Heart right ventricle (tissue), 16 donors: ENCODE measurements at regions not wholly inside any gene's neighbourhood (a gene's known extent, or its start where the extent isn't known, plus 50 kb on each side); places are given as distances from the start of the nearest gene placed in this dataset.

ENCODE experiments used
- ATAC-seq, 8 donors: fragments of 200-7000 bp; cut with Tn5 transposase; one replicate each; pipeline ENCODE4 v1.9.1; 2020; ENCODE audit warnings: mild to moderate bottlenecking in 8 of 8, moderate library complexity in 8 of 8, moderate number of reproducible peaks in 1 of 8
- DNase-seq, 2 donors: peaks; one replicate each; pipeline ENCODE4 v3.0.0-alpha.2; 2020
- H3K27ac ChIP-seq, 10 donors: fragments of 200-600 bp; sonication (generic) in 2 of 10; one replicate each; pipeline versions ENCODE4 v1.5.0 to v1.8.0; 2020 to 2022; ENCODE audit warnings: mild to moderate bottlenecking in 3 of 10
- H3K27me3 ChIP-seq, 7 donors: fragments of 200-600 bp; one replicate each; pipeline ENCODE4 v1.8.0; 2021 to 2022; ENCODE audit warnings: mild to moderate bottlenecking in 2 of 7
- H3K36me3 ChIP-seq, 9 donors: fragments of 200-600 bp; sonication (generic) in 1 of 9; one replicate each; pipeline versions ENCODE4 v1.5.0 to v1.8.0; 2020 to 2022; ENCODE audit warnings: mild to moderate bottlenecking in 2 of 9
- H3K4me1 ChIP-seq, 9 donors: fragments of 200-600 bp; sonication (generic) in 1 of 9; one replicate each; pipeline versions ENCODE4 v1.5.0 to v1.8.0; 2020 to 2022; ENCODE audit warnings: mild to moderate bottlenecking in 4 of 9
- H3K4me3 ChIP-seq, 10 donors: fragments of 200-600 bp; sonication (generic) in 2 of 10; one replicate each; pipeline versions ENCODE4 v1.5.0 to v1.8.0; 2020 to 2022; ENCODE audit warnings: mild to moderate bottlenecking in 7 of 10, moderate library complexity in 2 of 10
- H3K9me3 ChIP-seq, 11 donors: fragments of 200-600 bp in 10 of 11; sonication (generic) in 2 of 11; one replicate each; pipeline versions ENCODE4 v1.5.0 to v1.8.0; 2013 to 2022; ENCODE audit warnings: mild to moderate bottlenecking in 2 of 11, control low read depth in 1 of 11, moderate library complexity in 1 of 11
- WGBS, 2 donors: extraction: QIAGEN DNeasy Blood & Tissue Kit; methylation state at CpG; one replicate each; pipeline ENCODE4 v1.1.7; 2013; ENCODE audit warnings: inconsistent platforms in 1 of 2; 5-methylcytosine and 5-hydroxymethylcytosine counted together
- intact Hi-C, 10 donors: fragments of 100-400 bp; cut with DNase I; formaldehyde crosslinking; loops; one replicate each; pipeline versions ENCODE4 v1.11.1 to v1.14.2; 2022
- TF ChIP-seq, protein P1 (sequence below), 9 donors: fragments of 200-600 bp; sonication (generic) in 2 of 9; IDR thresholded peaks; one replicate each; pipeline versions ENCODE4 v1.5.0 to v1.8.0; 2021 to 2022; ENCODE audit warnings: antibody characterized with exemption in 9 of 9, mild to moderate bottlenecking in 5 of 9, moderate library complexity in 1 of 9
- donor health status: Arrhythmogenic right ventricular cardiomyopathy.
- donor health status: ischemic (EF 13 %, LVEDD 7.1; RV severe dilation, severe dysfunction).
- donor health status: healthy with polysubstance abuse.
- donor health status: DM: no; HTN: yes; CAD: no.
- donor health status: DM: no; HTN: no; CAD: no.
- donor health status: ischemic (EF 25% LVEDD 6.9; RV normal size, moderate dysfunction).
- donor health status: ischemic (EF 25% LVEDD 5.7; RV mildly dilated, moderate dysfunction).
- donor health status: healthy.
- donor health status: DM: yes; HTN: yes; CAD: no.
- donor health status: Ischemic cardiomyopathy.
- donor health status: ischemic (EF 35%, LVEDD 5.7; RV mildly dilated, moderate dysfunction).
- donor health status: nonischemic (EF 11% LVEDD 7.7; RV severe dilation, severe dysfunction).
- donor health status: DM: yes; HTN: yes; CAD: no.
- donor health status: PGD.
- donor health status: ischemic (EF 29% LVEDD 5.4; RV normal size, mild dysfunction).
- donor health status: nonischemic (EF 23%, LVEDD 6.1; RV moderate dilation, normal function).

DNA sequence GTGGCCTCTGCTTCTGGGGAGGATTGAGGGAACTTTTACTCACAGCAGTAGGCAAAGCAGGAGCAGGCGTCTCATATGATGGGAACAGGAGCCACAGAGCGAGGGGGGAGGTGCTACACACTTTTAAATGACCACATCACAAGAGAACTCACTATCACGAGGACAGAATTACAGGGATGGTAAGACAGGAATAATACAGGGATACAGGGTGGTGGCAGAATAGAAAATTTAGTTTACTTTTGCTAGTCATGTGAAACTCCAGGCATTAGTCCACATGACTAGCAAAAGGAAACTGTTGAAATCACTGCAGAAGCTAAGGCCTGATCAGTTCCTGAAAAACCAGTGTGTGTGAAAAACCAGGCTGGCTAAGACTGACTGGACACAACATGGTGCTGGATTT, 382.4 kb downstream of the NNT start:
- TF ChIP-seq, protein P1, sequence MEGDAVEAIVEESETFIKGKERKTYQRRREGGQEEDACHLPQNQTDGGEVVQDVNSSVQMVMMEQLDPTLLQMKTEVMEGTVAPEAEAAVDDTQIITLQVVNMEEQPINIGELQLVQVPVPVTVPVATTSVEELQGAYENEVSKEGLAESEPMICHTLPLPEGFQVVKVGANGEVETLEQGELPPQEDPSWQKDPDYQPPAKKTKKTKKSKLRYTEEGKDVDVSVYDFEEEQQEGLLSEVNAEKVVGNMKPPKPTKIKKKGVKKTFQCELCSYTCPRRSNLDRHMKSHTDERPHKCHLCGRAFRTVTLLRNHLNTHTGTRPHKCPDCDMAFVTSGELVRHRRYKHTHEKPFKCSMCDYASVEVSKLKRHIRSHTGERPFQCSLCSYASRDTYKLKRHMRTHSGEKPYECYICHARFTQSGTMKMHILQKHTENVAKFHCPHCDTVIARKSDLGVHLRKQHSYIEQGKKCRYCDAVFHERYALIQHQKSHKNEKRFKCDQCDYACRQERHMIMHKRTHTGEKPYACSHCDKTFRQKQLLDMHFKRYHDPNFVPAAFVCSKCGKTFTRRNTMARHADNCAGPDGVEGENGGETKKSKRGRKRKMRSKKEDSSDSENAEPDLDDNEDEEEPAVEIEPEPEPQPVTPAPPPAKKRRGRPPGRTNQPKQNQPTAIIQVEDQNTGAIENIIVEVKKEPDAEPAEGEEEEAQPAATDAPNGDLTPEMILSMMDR (IDR thresholded peaks at IDR 0.05): no peak
- H3K9me3 ChIP-seq: peaks cover 0 to 12% (median 0%) of the 10 kb centered on the region in 11 donors

DNA sequence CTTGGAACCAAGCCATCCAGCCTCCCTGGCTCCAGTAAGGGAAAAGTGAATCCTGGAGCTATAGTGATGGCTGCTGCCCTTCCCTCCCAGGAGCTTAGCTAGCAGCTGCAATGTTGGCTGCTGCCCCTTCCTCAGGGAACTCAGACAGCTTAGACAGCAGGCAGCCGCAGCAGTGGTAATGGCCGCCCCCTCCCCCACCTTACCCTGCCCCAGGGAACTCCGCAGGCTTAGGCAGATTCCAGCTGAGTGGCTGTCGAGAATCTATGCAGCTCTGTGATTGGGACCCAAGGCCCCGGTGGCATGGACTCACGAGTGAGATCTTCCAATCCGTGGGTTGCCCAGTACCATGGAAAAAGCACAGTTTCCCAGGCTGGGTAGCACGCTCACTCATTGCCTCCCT, 378.6 kb downstream of the NNT start:
- H3K27ac ChIP-seq: no peak overlapping the region
- H3K36me3 ChIP-seq: no peaks in the 10 kb centered on the region
- H3K4me1 ChIP-seq: no peaks in the 10 kb centered on the region
- intact Hi-C loops: no loop called here
- ATAC-seq (no peak), DNase-seq (no peak)
- 84 to 87% methylated on average over 8 of the region's 8 CpGs for WGBS, 2 donors
- no peak overlapping the region for H3K4me3 ChIP-seq
- H3K27me3 ChIP-seq: no peaks in the 10 kb centered on the region
- peaks cover 0 to 46% (median 5%) of the 10 kb centered on the region in 11 donors for H3K9me3 ChIP-seq
- TF ChIP-seq, protein P1 (IDR thresholded peaks at IDR 0.05): no peak

More for the DNA sequence above, 382.4 kb downstream of the NNT start:
- no peak for DNase-seq
- H3K4me1 ChIP-seq: no peaks in the 10 kb centered on the region
- ATAC-seq: no peak
- no peak overlapping the region for H3K27ac ChIP-seq
- H3K27me3 ChIP-seq: no peaks in the 10 kb centered on the region
- H3K36me3 ChIP-seq: no peaks in the 10 kb centered on the region
- no peak overlapping the region for H3K4me3 ChIP-seq
- WGBS, 2 donors: 70 to 71% methylated on average over 3 of the region's 3 CpGs
- intact Hi-C loops: no loop called here

GRCh38 chr5:43973908-43974307, 370.9 kb downstream of the NNT start:
- TF ChIP-seq, protein P1 (IDR thresholded peaks at IDR 0.05): no peak
- ATAC-seq (no peak), DNase-seq (no peak)
- no peaks in the 10 kb centered on the region for H3K27me3 ChIP-seq
- H3K4me1 ChIP-seq: no peaks in the 10 kb centered on the region
- 73 to 86% methylated on average over 2 of the region's 2 CpGs for WGBS, 2 donors
- peaks cover 0 to 34% (median 3%) of the 10 kb centered on the region in 11 donors for H3K9me3 ChIP-seq
- H3K36me3 ChIP-seq: no peaks in the 10 kb centered on the region
- no peak overlapping the region for H3K27ac ChIP-seq
- no peak overlapping the region for H3K4me3 ChIP-seq
- intact Hi-C loops: no loop called here

GRCh38 chr5:43973318-43973717, 370.3 kb downstream of the NNT start:
- TF ChIP-seq, protein P1 (IDR thresholded peaks at IDR 0.05): no peak
- Histone ChIP-seq H3K36me3 (no peaks in the 10 kb centered on the region), H3K27me3 (no peaks in the 10 kb centered on the region), H3K4me3 (no peak overlapping the region), H3K4me1 (no peaks in the 10 kb centered on the region), H3K9me3 (peaks cover 0 to 32% (median 0%) of the 10 kb centered on the region in 11 donors), H3K27ac (no peak overlapping the region)
- WGBS, 2 donors: 83 to 87% methylated on average over 2 of the region's 2 CpGs
- intact Hi-C loops: no loop called here
- DNase-seq: no peak
- no peak for ATAC-seq
